Activated CD4-positive, alpha-beta T cell treated with anti-CD3 and anti-CD28 coated beads for 48 hours (primary cell): ENCODE measurements at regions not wholly inside any gene's neighbourhood (a gene's known extent, or its start where the extent isn't known, plus 50 kb on each side); places are given as distances from the start of the nearest gene placed in this dataset.

Experiments used
- DNase-seq: peaks from one replicate; pipeline ENCODE4 v3.0.0-alpha.2; 2020

DNA sequence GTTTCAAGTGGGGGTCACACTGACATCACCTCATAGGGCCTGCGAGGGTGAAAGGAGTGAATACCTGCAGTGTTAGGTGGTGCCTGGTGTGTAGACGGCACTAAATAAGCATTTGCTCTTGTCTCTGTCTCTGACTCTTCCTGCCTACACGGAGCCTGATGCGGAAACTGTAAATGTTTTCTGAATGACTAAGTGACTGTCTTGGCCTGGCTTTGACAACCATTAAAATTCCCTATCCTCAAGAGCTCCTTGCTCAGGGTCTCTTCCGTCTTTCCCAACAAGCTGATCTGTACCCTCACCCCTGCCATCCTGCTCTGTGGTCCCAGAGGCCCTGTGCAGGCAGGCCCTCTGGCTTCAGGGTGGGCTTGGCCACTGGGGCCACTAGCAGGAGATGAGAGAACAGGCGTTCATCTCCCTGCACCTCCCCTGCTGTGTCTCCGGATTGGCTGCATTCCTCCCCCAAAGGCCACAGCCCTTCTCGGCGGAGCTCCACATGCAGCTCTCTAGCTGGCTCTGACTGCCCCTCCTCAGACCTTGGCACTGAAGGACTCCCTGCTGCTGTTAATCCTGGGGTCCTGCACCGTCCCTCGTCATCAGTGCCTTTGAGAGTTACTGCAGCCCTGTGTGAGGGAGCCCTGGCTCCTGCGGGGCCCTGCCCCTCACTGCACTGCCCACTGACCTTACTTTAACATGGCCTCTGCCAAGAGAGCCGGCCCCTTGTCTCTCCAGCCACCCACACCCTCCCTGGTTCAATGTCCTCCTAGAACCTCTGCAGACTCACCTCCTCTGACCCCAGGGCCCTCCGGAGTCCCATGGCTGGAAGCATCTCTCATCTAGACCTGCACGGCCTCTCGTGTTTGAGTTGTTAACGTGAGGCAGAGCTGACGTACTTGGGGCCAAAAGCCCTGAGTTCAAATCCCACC lies 211.1 kb downstream of the MATN1 start:
- DNase-seq, result no peak

GRCh38 chr1:30511563-30511962 lies 211.8 kb downstream of the MATN1 start:
- no peak for DNase-seq

- no peak for DNase-seq
Observed at GRCh38 chr1:30511106-30511505, 212.3 kb downstream of the MATN1 start.

- no peak for DNase-seq
Observed at GRCh38 chr1:30509670-30510069, 213.7 kb downstream of the MATN1 start.

DNA sequence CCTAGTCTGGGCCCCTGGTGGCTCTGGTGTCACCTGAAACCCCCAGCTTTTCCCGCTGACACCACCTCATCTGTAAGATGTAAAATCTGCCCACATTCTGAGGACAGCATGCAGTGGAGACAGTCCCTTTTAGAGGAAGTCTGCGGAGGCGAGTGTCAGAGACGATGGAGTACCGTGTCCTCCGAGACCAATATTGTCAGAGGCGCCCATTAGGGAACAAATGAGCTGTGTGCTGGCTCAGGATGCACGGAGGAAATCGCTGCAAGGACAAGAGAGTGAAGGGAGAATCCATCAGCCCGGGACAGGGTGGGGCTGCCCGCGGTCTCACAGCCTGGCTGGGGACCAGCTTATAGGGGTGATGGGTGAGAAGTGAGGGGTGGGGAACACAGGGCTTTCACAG lies 214.8 kb downstream of the MATN1 start:
- no peak for DNase-seq

GRCh38 chr1:30508175-30508448 lies 215.3 kb downstream of the MATN1 start:
- no peak for DNase-seq

DNA sequence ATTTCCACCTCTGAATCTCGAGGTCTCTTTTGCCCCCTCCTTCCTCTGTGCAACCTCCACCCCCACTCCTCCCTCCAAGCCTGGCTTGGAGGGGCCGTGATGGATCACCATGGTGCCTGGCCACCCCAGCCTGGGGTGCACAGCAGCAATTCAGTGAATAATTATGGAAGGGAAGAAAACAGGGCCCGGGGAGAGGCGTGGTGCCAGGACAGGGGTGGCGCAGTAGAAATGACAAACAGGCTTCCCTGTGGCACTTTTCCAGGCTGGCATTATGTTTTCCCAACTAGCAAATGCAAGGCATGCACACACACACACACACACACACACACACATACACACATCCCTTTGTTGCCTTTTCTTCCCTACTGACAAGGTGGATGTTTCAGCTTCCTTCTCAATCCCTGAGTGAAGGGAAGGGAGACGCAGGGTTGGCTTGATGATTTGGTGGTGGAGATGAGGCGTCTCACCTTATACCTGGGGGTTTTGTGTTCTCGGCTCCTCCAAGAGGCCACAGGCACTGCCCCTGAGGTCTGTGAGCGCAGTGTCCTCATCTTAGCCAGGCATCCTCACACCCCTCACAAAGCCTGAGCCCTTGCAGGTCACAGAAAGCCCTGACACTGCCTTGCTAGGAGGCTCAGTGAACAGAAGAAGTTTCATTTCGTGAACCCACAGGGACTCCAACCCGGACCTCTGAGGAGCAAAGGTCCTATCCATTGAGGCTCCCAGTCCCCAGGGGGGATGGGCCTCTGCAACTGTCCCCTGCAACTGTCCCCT lies 215.8 kb downstream of the MATN1 start:
- DNase-seq, result no peak

DNA sequence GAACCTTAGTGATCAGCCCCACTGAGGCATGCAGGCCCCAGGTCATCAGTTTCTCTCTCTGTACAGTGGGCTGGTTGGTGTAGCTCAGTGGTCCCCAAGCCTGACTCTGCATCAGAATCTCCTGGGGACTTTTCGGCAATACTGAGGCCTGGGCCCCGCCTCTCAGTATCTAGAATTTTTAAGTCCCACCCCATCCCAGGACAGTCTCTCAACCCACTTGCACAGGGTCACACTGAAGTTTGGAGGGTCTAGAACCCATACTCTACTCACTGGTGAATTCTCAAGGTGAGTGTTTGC lies 216.4 kb downstream of the MATN1 start:
- no peak for DNase-seq

- DNase-seq, result no peak
Observed at GRCh38 chr1:30506291-30507015, 216.9 kb downstream of the MATN1 start.

DNA sequence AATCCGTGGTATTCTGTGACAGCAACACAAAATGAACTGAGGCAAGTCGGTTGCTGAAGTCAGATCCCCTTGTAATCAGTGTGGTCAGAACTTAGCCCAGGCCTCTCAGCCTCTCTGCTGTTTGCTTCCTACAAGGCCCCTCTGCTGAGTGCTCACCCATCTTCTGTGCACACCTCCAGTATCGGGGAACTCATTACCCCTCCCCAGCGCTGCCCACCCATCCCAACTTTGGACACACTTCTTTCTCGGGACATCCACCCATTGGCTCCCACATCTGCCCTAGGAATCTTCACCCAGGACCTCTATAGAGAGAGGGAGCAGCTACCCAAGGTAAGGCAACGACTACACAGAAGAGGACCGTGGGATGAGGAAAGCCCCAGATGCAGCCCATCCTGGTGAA lies 217.5 kb downstream of the MATN1 start:
- DNase-seq, result no peak

DNA sequence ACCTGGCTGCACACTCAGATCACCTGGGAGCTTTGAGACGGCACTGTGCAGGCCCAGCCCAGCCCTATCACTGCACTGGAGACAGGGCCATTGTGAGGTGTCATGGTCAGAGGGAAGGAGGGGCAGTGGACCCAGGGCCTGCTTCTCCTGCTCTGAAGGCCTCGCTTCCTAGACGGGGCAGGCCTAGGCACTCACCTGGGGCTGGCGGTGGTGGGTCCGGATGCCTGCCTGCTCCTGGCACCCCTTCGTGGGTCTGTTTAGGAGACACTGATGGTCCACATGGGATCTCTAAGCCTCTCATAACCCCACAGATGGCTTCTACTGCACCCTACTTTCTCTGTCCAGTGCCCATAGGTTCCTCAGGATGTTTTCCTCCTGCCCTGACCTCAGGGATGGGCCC lies 230.9 kb downstream of the MATN1 start:
- no peak for DNase-seq

DNA sequence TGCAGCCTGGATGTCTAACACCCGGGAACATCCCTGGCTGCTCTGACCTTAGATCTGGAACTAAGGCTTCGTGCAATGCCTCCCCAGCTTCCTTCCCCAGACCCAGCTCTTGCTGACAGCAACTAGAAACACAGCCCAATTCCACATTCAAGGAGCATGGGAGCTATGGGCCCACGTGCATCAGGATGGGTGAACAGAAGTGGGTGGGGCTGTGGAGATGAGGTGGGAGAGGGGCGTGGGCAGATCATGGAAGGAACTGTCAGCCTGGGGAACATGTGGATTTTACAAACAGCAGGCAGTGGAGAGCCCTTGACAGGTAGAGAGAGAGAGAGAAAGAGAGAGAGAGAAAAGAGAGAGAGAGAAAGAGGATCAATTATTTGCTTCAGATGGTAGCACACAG lies 231.6 kb downstream of the MATN1 start:
- no peak for DNase-seq

GRCh38 chr1:30490554-30491053 lies 232.8 kb downstream of the MATN1 start:
- DNase-seq, result no peak

DNA sequence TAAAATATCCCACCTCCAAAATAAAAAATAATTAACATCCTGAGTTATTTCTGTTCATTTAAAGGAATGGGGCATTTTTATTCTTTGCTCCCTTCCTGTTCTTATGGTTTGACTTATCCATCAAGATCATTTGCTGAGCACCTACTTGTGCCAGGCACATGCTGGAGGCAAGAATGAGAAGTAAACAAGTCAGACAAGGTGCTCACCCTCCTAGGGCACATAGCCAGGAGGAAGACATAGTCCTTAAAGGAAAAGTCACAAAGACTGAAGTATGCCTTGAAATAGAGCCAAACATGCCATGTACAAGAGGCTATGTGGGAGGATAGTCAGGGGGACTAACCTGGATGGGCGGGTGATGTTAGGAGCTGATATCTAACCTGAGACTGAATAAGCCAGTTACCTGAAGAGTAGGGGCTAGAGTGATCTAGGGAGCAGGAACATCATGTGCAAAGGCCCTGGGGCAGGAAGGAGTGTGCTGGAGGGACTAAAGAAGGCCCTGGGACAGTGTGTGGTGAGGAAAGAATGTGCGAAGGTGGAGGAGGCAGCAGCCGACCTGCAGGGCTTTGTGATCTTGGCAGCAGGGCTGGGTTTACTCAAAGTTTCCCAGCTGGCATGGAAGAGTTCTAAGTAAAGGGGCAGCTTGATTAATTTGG lies 233.5 kb downstream of the MATN1 start:
- no peak for DNase-seq

DNA sequence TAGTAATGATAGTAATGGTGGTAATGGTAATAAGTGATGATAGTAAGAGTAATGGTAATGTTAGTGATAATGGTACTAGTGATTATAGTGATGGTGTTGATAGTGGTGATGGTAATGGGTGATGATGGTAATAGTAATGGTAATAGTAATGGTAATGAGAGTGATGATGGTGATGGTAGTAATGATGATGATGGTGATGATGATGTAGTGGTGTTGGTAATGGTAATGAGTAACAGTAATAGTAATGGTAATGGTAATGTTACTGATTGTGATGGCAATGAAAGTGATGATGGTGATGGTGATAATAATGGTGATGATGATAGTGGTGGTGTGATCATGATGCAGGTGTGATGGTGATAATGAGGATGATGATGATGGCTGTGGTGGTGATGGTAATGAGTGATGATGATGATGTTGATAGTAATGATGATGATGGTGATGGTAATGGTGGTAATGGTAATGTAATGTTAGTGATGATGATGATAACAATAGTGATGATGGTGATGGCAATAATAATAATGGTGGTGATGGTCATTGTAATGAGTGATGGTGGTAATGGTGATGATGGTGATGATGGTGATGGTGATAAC lies 235.0 kb downstream of the MATN1 start:
- DNase-seq, result no peak

DNA sequence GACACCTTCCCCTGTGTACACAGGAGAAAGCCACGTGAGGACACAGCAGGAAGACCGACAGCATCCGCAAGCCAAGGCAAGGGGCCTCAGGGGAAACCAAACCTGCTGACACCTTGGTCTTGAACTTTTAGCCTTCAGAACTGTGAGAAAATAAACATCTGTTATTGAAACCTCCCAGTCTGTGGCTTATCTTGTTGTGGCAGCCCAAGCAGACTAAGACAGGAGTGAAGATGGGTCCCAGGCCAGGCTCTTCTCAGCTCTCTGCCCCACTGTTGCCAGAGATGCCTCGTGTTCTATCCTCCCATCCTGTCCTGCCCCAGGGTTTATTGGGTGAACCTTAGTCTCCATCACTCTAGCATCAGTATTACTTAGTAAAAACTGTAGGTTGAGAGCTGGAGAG lies 236.3 kb downstream of the MATN1 start:
- no peak for DNase-seq

DNA sequence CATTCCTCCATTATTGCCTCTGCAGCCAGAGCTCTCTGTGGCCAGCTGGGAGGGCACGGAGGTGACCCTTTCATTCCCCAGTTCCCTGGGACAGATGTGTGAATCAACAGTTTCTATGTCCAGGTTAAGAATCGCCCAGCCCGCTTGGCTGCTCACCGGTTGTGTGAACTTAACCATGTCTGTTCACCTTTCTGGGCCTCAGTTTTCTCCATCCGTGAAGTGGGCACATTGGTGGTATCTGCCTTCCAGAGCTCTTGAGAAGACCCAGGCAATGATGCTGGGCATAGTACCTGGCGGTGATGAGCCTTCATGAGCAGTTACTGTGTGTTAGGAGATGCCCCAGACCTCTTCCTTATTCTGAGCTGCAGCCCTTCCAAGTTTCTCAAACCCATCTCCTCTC lies 238.3 kb downstream of the MATN1 start:
- no peak for DNase-seq

DNA sequence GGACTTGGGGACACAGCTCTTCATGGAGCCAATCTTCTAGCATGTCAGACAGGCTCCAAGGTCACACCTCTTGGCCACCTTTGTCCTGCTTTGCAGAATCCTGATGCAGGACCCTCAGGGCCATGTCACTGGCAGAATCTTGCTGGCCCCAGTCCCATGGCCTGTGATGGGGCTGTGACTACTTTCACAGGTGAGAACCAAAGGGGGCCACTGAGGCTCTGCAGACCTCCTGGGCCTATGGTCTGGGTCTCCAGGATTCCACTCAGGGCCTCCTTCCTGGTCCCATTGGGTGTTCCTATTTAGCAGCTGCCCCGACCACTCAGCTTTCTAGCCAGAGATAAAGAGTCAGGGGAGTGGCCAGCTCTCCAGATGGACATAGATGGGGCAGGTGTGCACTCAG lies 238.7 kb downstream of the MATN1 start:
- no peak for DNase-seq

DNA sequence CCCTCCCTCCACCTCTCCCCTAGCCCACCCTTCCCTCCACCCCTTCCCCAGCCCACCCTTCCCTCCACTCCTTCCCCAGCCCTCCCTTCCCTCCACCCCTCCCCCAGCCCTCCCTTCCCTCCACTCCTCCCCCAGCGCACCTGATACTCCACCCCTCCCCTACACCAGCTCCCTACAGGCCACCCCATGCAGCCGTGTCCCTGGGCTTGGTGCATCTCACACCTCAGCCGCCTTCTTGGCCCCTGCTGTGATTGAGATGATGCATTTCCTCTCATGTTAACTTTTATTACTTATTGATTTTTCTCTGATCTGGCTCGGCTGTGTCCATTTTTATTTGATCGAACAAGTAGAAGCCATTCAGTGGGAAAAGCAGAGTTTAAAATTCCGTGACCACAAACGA lies 243.8 kb downstream of the MATN1 start:
- DNase-seq, result no peak

- no peak for DNase-seq
Observed at GRCh38 chr1:30478799-30479563, 244.4 kb downstream of the MATN1 start.

DNA sequence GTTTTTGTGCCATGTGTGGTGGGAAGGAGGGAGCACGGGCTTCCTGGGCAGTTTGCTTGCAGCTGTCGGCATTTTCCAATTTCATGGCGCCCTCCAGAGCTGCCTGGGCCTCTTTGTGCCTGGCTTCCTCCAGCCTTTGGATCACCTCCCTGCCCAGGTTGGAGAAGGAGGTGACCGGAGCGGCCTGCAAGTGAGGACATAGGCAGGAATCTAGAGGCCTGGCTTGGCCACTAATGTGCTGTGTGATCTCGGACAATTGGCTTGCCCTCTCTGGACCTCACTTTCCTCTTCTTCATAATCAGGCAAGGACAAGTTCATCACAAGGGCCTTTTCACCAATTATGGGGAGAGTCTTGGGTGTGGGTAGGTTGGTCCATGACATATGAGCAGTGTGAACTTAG lies 245.1 kb downstream of the MATN1 start:
- no peak for DNase-seq

DNA sequence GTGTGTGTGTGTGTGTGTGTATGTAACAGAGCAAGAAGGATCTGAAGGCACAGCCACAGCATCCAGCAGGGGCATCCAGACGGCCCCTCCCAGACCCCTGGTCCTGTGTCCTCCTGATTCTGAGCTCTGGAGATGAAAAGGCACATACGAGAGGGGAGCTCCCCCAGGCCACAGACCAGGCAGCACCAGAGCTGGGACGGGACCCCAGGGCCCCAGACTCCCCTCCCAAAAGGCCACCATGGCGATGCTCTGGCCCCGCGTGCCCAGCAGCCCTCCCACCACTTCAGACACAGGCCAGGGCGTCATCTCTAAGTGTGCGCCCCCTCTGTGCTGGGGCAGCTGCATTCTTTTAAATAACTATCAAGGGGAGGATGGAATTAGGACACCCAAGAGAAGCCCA lies 245.8 kb downstream of the MATN1 start:
- no peak for DNase-seq
